Karpas-422 (cell line): ENCODE measurements at regions not wholly inside any gene's neighbourhood (a gene's known extent, or its start where the extent isn't known, plus 50 kb on each side); places are given as distances from the start of the nearest gene placed in this dataset.

Experiments used
- DNase-seq: peaks from one replicate; pipeline ENCODE4 v3.0.0-alpha.2; 2015
- H2AFZ ChIP-seq: fragments of 200-600 bp; sonication (generic); 2 replicates; pipeline ENCODE4 v1.6.1; 2014; ENCODE audit warnings: antibody characterized with exemption, low read length, mixed read lengths
- H3K27ac ChIP-seq: fragments of 200-600 bp; sonication (generic); 2 replicates; pipeline ENCODE4 v1.5.1; 2014; ENCODE audit warnings: mild to moderate bottlenecking, low read length, moderate library complexity
- H3K27me3 ChIP-seq: fragments of 200-600 bp; sonication (generic); 2 replicates; pipeline ENCODE4 v1.6.1; 2014; ENCODE audit warnings: low read length, mixed read lengths
- H3K36me3 ChIP-seq: fragments of 200-600 bp; sonication (generic); 2 replicates; pipeline ENCODE4 v1.6.1; 2014; ENCODE audit warnings: low read length, mixed read lengths; ENCODE audit not compliant: insufficient read depth
- H3K4me1 ChIP-seq: fragments of 200-600 bp; sonication (generic); 2 replicates; pipeline ENCODE4 v1.6.1; 2014; ENCODE audit warnings: mild to moderate bottlenecking, low read length, mixed read lengths
- H3K4me2 ChIP-seq: fragments of 200-600 bp; sonication (generic); 2 replicates; pipeline ENCODE4 v1.6.1; 2014; ENCODE audit warnings: low read length, low read depth, mild to moderate bottlenecking; ENCODE audit not compliant: poor library complexity, severe bottlenecking
- H3K4me3 ChIP-seq: fragments of 200-600 bp; sonication (generic); 2 replicates; pipeline ENCODE4 v1.5.1; 2014; ENCODE audit warnings: mild to moderate bottlenecking, antibody characterized with exemption, low read length, mixed read lengths
- H3K79me2 ChIP-seq: fragments of 200-600 bp; sonication (generic); 2 replicates; pipeline ENCODE4 v1.6.1; 2014; ENCODE audit warnings: mild to moderate bottlenecking, low read length, mixed read lengths
- H3K9ac ChIP-seq: fragments of 200-600 bp; sonication (generic); 2 replicates; pipeline ENCODE4 v1.6.0; 2014; ENCODE audit warnings: low read length
- H3K9me2 ChIP-seq: fragments of 200-600 bp; sonication (generic), shearing (Covaris generic); replicated peaks from 2 replicates; pipeline ENCODE4 v1.6.0; 2014; ENCODE audit warnings: mild to moderate bottlenecking, low read length, moderate library complexity; ENCODE audit not compliant: insufficient read depth
- H3K9me3 ChIP-seq: fragments of 300-700, 200-600 bp; sonication (generic); 2 replicates; pipeline ENCODE4 v1.6.1; 2014; ENCODE audit warnings: low read length, mixed read lengths
- H4K20me1 ChIP-seq: fragments of 200-600 bp; sonication (generic); 2 replicates; pipeline ENCODE4 v1.6.1; 2014; ENCODE audit warnings: mild to moderate bottlenecking, antibody characterized with exemption, low read length, low read depth; ENCODE audit not compliant: insufficient read depth

- Histone ChIP-seq H3K9me2 (no peaks in the 10 kb centered on the region), H3K9me3 (no peaks in the 10 kb centered on the region), H3K27ac (no peak overlapping the region), H4K20me1 (no peaks in the 10 kb centered on the region), H2AFZ (no peak overlapping the region), H3K27me3 (no peaks in the 10 kb centered on the region), H3K4me2 (no peak overlapping the region), H3K79me2 (no peaks in the 10 kb centered on the region), H3K4me1 (peaks cover 20% of the 10 kb centered on the region), H3K4me3 (no peak overlapping the region), H3K9ac (no peak overlapping the region), H3K36me3 (no peaks in the 10 kb centered on the region)
- DNase-seq: no peak
Measured at GRCh38 chr12:25388183-25388582, 137.5 kb upstream of the KRAS start.

DNA sequence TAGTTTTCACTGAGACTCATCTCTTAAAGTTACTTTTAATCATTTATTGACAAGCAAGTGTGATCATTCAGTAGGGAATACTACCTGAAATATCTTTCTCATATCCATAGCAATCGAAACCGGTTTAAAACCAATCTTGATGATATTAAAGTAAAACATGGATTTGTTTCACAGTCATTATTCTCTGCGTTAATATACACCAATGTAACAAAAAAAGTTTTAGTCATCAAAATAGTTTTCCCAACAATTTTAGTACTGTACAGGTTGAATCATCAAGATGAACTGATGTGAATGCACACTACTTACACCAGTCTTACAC lies 137.0 kb upstream of the KRAS start:
- H4K20me1 ChIP-seq: no peaks in the 10 kb centered on the region
- H3K4me3 ChIP-seq: no peak overlapping the region
- no peaks in the 10 kb centered on the region for H3K79me2 ChIP-seq
- peak overlapping the region; percentile 91 for H3K4me2 ChIP-seq
- H3K9ac ChIP-seq: no peak overlapping the region
- no peaks in the 10 kb centered on the region for H3K9me2 ChIP-seq
- no peaks in the 10 kb centered on the region for H3K27me3 ChIP-seq
- no peak overlapping the region for H2AFZ ChIP-seq
- no peaks in the 10 kb centered on the region for H3K36me3 ChIP-seq
- H3K27ac ChIP-seq: no peak overlapping the region
- no peaks in the 10 kb centered on the region for H3K9me3 ChIP-seq
- H3K4me1 ChIP-seq: peaks cover 20% of the 10 kb centered on the region
- DNase-seq: no peak

DNA sequence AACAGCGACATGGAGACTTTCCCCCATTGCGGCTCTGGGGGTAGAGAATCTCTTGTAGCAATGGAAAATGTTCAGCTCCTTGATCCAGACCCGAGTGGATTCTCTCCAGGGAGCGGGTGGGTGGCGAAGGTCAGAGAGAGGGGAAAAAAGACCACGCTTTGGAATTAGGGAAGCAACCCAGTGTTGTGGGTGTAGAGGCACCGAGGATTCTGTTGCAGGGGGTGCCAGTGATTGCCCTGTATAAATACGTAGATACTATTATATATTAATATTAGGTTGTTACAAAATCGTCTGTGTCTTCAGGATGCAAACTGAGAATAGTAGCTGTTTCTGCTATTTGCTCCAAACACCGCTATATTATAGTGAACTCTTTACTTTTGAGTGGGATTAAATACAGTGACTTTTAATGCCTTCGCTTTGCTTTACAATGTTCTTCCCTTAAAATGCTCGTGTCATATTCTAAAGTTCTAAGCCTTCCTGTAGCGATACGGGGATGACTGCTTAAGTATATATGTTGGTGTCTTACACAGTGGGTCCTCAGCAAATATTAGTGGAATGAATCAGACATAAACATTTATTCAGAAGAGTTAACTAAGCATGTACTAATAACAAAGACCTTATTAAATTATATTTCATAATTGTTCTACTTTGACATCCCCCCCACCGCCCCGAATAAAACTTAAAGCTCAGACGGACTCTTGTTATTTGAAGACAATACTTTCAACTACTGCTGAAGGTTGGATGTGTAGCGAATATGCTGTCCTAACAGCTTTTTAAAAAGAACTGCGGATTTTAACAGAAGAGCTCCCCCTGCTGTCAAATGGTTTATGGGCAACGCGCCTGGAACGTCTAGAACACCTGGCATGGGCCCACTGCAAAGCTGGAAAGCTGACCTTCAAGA lies 136.4 kb upstream of the KRAS start:
- Histone ChIP-seq H3K9ac (peak overlapping the region; percentile 93), H3K27me3 (no peaks in the 10 kb centered on the region), H3K27ac (peak overlapping the region; percentile 39), H3K9me2 (no peaks in the 10 kb centered on the region), H2AFZ (peak overlapping the region; percentile 63), H3K9me3 (no peaks in the 10 kb centered on the region), H3K4me2 (peak overlapping the region; percentile 91), H3K4me1 (peaks cover 25% of the 10 kb centered on the region), H3K79me2 (no peaks in the 10 kb centered on the region), H4K20me1 (no peaks in the 10 kb centered on the region), H3K4me3 (peak overlapping the region; percentile 93), H3K36me3 (no peaks in the 10 kb centered on the region)
- DNase-seq: peak; percentile 96

- peak overlapping the region; percentile 93; the same call in 1 of the 2 replicates for H3K9ac ChIP-seq
- H3K36me3 ChIP-seq: no peaks in the 10 kb centered on the region
- DNase-seq: no peak
- H3K9me3 ChIP-seq: no peaks in the 10 kb centered on the region
- peak overlapping the region; percentile 91 for H3K4me2 ChIP-seq
- peaks cover 25% of the 10 kb centered on the region for H3K4me1 ChIP-seq
- no peak overlapping the region for H2AFZ ChIP-seq
- no peaks in the 10 kb centered on the region for H3K79me2 ChIP-seq
- no peaks in the 10 kb centered on the region for H3K9me2 ChIP-seq
- no peaks in the 10 kb centered on the region for H3K27me3 ChIP-seq
- H3K27ac ChIP-seq: no peak overlapping the region
- H4K20me1 ChIP-seq: no peaks in the 10 kb centered on the region
- H3K4me3 ChIP-seq: peak overlapping the region; percentile 93; the same call in 1 of the 2 replicates
Measured at GRCh38 chr12:25384893-25385248, 134.1 kb upstream of the KRAS start.

DNA sequence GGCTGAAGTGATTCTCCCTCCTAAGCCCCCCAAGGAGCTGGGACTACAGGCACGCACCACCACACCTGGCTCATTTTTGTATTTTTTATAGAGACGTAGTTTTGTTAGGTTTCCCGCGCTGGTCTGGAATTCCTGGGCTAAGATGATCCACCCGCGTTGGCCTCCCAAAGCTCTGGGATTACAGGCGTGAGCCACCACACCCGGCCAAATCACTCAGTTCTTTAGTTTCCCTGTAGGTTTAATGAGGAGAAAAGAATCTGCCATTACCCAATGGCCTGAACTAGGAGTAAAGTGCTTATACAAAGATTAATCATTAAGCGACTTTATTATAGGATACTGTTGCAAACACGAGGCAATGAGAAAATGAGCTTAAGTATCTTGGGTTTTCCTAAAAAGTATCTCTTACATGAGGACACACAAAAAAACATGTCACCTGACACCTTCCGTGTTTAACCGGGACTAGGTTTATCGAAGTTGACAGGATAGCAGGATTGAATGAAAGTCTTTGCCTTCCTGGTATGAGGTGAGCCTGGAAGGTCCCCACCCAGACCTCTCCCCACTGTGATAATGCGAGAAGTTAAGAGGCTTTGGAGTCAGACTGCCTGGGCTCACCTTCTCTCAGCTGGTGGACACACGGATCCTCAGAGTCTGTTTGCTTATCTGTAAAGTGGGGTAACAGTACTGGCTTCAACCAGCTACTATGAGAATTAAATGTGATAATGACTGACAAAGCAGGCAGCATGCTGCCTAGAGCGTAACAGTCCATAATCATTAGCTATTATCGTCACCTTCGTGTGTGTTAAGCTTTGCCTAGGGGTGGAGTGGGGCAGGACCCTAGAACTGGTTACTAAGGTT lies 133.5 kb upstream of the KRAS start:
- Histone ChIP-seq H3K27ac (no peak overlapping the region), H3K9ac (no peak overlapping the region), H3K36me3 (no peaks in the 10 kb centered on the region), H3K27me3 (no peaks in the 10 kb centered on the region), H4K20me1 (no peaks in the 10 kb centered on the region), H3K9me3 (no peaks in the 10 kb centered on the region), H3K4me2 (no peak overlapping the region), H3K9me2 (no peaks in the 10 kb centered on the region), H3K4me3 (no peak overlapping the region), H3K4me1 (peaks cover 25% of the 10 kb centered on the region), H2AFZ (no peak overlapping the region), H3K79me2 (no peaks in the 10 kb centered on the region)
- DNase-seq: no peak

- Histone ChIP-seq H3K27ac (no peak overlapping the region), H4K20me1 (no peaks in the 10 kb centered on the region), H3K79me2 (no peaks in the 10 kb centered on the region), H3K9me2 (no peaks in the 10 kb centered on the region), H3K4me2 (peak overlapping the region; percentile 11), H3K4me3 (no peak overlapping the region), H3K27me3 (no peaks in the 10 kb centered on the region), H3K36me3 (no peaks in the 10 kb centered on the region), H3K9me3 (no peaks in the 10 kb centered on the region), H3K4me1 (peaks cover 26% of the 10 kb centered on the region), H2AFZ (no peak overlapping the region), H3K9ac (no peak overlapping the region)
- no peak for DNase-seq
Measured at GRCh38 chr12:25382311-25383106, 131.8 kb upstream of the KRAS start.

DNA sequence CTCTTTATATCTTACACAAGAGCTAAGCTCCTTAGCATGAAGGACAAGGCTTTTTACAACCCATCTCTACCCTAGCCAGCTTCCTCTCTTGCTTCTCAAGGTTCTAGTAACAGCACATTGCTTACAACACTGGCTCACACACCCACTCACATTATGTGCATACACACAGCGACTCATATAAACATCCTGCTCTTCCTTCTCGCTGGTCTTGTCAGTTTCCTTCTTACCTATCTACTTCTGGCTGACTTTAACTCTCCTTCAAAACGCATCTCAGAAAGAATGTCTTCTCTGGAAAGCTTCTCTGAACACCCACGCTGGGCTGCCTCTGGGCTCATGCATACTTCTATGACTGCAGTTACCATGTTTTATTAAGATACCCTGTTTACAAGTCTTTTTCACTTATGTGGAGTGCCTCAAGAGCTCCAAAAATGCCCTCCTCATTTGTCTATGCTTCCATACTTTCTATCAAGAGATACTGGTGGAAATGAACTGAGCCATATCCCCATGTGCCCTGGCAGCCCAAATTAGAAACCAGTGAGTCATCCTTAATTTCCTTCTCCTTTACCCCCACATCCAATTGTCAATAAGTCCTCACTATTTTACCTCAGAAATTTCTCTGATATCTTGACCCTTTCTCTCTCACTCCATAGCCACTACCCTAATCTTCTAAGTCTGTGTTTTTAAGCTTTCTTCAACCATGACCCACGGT lies 126.9 kb upstream of the KRAS start:
- Histone ChIP-seq H4K20me1 (no peaks in the 10 kb centered on the region), H3K9ac (no peak overlapping the region), H2AFZ (no peak overlapping the region), H3K9me3 (no peaks in the 10 kb centered on the region), H3K36me3 (no peaks in the 10 kb centered on the region), H3K9me2 (no peaks in the 10 kb centered on the region), H3K79me2 (no peaks in the 10 kb centered on the region), H3K4me3 (no peak overlapping the region), H3K4me2 (no peak overlapping the region), H3K27ac (no peak overlapping the region), H3K27me3 (no peaks in the 10 kb centered on the region), H3K4me1 (peaks cover 11% of the 10 kb centered on the region)
- no peak for DNase-seq
